Neuronal stem cell (in vitro differentiated cells): ENCODE measurements at regions not wholly inside any gene's neighbourhood (a gene's known extent, or its start where the extent isn't known, plus 50 kb on each side); places are given as distances from the start of the nearest gene placed in this dataset.

Source experiments
- DNase-seq: peaks from one replicate; pipeline ENCODE4 v3.0.0-alpha.2; 2013; ENCODE audit warnings: low spot score
- H2AFZ ChIP-seq: one replicate; pipeline ENCODE4 v1.6.1; 2013; ENCODE audit warnings: mild to moderate bottlenecking, low read length, inconsistent platforms
- H2AK5ac ChIP-seq: 2 replicates; pipeline ENCODE4 v1.6.1; 2013; ENCODE audit warnings: low read depth, mild to moderate bottlenecking, inconsistent platforms, low read length, moderate library complexity, mixed read lengths
- H2BK120ac ChIP-seq: 2 replicates; pipeline ENCODE4 v1.6.1; 2013; ENCODE audit warnings: low read depth, mild to moderate bottlenecking, inconsistent platforms, low read length, moderate library complexity, mixed read lengths
- H2BK12ac ChIP-seq: one replicate; pipeline ENCODE4 v1.6.1; 2013; ENCODE audit warnings: low read length, inconsistent platforms
- H2BK15ac ChIP-seq: 2 replicates; pipeline ENCODE4 v1.6.1; 2013; ENCODE audit warnings: mild to moderate bottlenecking, low read length, inconsistent platforms, mixed read lengths
- H2BK5ac ChIP-seq: one replicate; pipeline ENCODE4 v1.6.1; 2013; ENCODE audit warnings: inconsistent platforms, mild to moderate bottlenecking, low read length, moderate library complexity
- H3K14ac ChIP-seq: one replicate; pipeline ENCODE4 v1.6.1; 2013; ENCODE audit warnings: low read length, inconsistent platforms
- H3K18ac ChIP-seq: 2 replicates; pipeline ENCODE4 v1.6.1; 2013; ENCODE audit warnings: low read length, inconsistent platforms
- H3K23ac ChIP-seq: 2 replicates; pipeline ENCODE4 v1.6.1; 2013; ENCODE audit warnings: low read depth, mild to moderate bottlenecking, mixed read lengths, low read length, inconsistent platforms; ENCODE audit not compliant: poor library complexity
- H3K27ac ChIP-seq: replicated peaks from 3 replicates; pipeline ENCODE4 v1.5.1; 2013; ENCODE audit warnings: low read length, inconsistent platforms
- H3K27me3 ChIP-seq, 3 experiments: 2 replicates each; pipeline ENCODE4 v1.6.1; 2013; ENCODE audit warnings: low read length in 3 of 3, mild to moderate bottlenecking in 2 of 3, inconsistent platforms in 1 of 3, low read depth in 1 of 3, mixed read lengths in 1 of 3, moderate library complexity in 1 of 3; ENCODE audit not compliant: control insufficient read depth in 3 of 3, insufficient read depth in 3 of 3
- H3K36me3 ChIP-seq, 2 donors: replicated peaks in 1 of 2; 2 replicates each; pipeline ENCODE4 v1.6.1; 2013; ENCODE audit warnings: low read length in 2 of 2; ENCODE audit not compliant: control insufficient read depth in 2 of 2, insufficient read depth in 2 of 2
- H3K4ac ChIP-seq: 2 replicates; pipeline ENCODE4 v1.6.1; 2013; ENCODE audit warnings: inconsistent platforms, mild to moderate bottlenecking, low read length, moderate library complexity
- H3K4me1 ChIP-seq, 2 donors: 1 replicate in 1 of 2; 2 replicates in 1 of 2; pipeline ENCODE4 v1.6.1; 2013; ENCODE audit warnings: low read length in 2 of 2, low read depth in 1 of 2; ENCODE audit not compliant: control insufficient read depth in 2 of 2, insufficient read depth in 1 of 2
- H3K4me2 ChIP-seq: one replicate; pipeline ENCODE4 v1.6.1; 2013; ENCODE audit warnings: mild to moderate bottlenecking, low read length, inconsistent platforms; ENCODE audit not compliant: insufficient read depth, poor library complexity, severe bottlenecking
- H3K4me3 ChIP-seq, 2 donors: 2 replicates each; pipeline ENCODE4 v1.5.1; 2013; ENCODE audit warnings: low read length in 2 of 2, mild to moderate bottlenecking in 2 of 2, inconsistent platforms in 1 of 2, moderate library complexity in 1 of 2
- H3K79me1 ChIP-seq: one replicate; pipeline ENCODE4 v1.6.1; 2013; ENCODE audit warnings: low read depth, mild to moderate bottlenecking, inconsistent platforms, low read length, moderate library complexity
- H3K9ac ChIP-seq: one replicate; pipeline ENCODE4 v1.6.1; 2013; ENCODE audit warnings: mild to moderate bottlenecking, low read depth, low read length, inconsistent platforms; ENCODE audit not compliant: poor library complexity
- H3K9me3 ChIP-seq, 2 donors: replicated peaks in 1 of 2; 2 replicates each; pipeline versions ENCODE3 to v1.6.1; 2013; ENCODE audit warnings: low read length in 2 of 2, mild to moderate bottlenecking in 2 of 2, inconsistent platforms in 1 of 2, low read depth in 1 of 2, mixed read lengths in 1 of 2, moderate library complexity in 1 of 2; ENCODE audit not compliant: control insufficient read depth in 2 of 2, insufficient read depth in 1 of 2
- H4K8ac ChIP-seq: one replicate; pipeline ENCODE4 v1.6.1; 2013; ENCODE audit warnings: low read depth, mild to moderate bottlenecking, inconsistent platforms, low read length, moderate library complexity
- H4K91ac ChIP-seq: one replicate; pipeline ENCODE4 v1.6.1; 2013; ENCODE audit warnings: low read length, low read depth, mild to moderate bottlenecking, inconsistent platforms; ENCODE audit not compliant: poor library complexity
- WGBS, 2 donors: extraction: QIAGEN DNeasy Blood & Tissue Kit; methylation state at CpG; one replicate each; pipeline ENCODE4 v1.1.7; 2013; ENCODE audit warnings: missing lambda C conversion rate in 2 of 2, mixed read lengths in 1 of 2; ENCODE audit not compliant: insufficient read length in 2 of 2, insufficient replicate concordance in 1 of 2; ENCODE audit errors: extremely low coverage in 2 of 2; 5-methylcytosine and 5-hydroxymethylcytosine counted together

- Histone ChIP-seq H2BK12ac (no peak overlapping the region), H3K27me3 (no peaks in the 10 kb centered on the region), H3K23ac (no peak overlapping the region), H4K91ac (no peak overlapping the region), H3K9me3 (no peaks in the 10 kb centered on the region), H3K4me2 (no peak overlapping the region), H2BK15ac (no peak overlapping the region), H3K27ac (no peak overlapping the region), H3K4me3 (no peak overlapping the region), H2AK5ac (no peak overlapping the region), H3K14ac (no peak overlapping the region), H2BK5ac (no peak overlapping the region), H3K9ac (no peak overlapping the region), H4K8ac (no peak overlapping the region), H3K4me1 (no peaks in the 10 kb centered on the region), H3K79me1 (no peaks in the 10 kb centered on the region), H3K4ac (no peak overlapping the region), H2AFZ (no peak overlapping the region), H2BK120ac (no peak overlapping the region), H3K36me3 (no peaks in the 10 kb centered on the region), H3K18ac (no peak overlapping the region)
- no CpG with 5 or more reads among the region's 2 CpGs for WGBS, 2 donors
- DNase-seq: no peak
These were observed 55.0 kb upstream of the PCED1B start for GRCh38 chr12:47024463-47024862.

- Histone ChIP-seq H2BK120ac (no peak overlapping the region), H3K23ac (no peak overlapping the region), H3K4ac (no peak overlapping the region), H3K4me2 (no peak overlapping the region), H3K36me3 (no peaks in the 10 kb centered on the region), H3K9ac (no peak overlapping the region), H3K4me1 (no peaks in the 10 kb centered on the region), H4K91ac (no peak overlapping the region), H3K14ac (no peak overlapping the region), H3K79me1 (no peaks in the 10 kb centered on the region), H2BK5ac (no peak overlapping the region), H2AK5ac (no peak overlapping the region), H2BK12ac (no peak overlapping the region), H3K18ac (no peak overlapping the region), H3K9me3 (no peaks in the 10 kb centered on the region), H3K27ac (no peak overlapping the region), H2AFZ (no peak overlapping the region), H2BK15ac (no peak overlapping the region), H3K4me3 (no peak overlapping the region), H4K8ac (no peak overlapping the region), H3K27me3 (no peaks in the 10 kb centered on the region)
- no CpG with 5 or more reads among the region's 2 CpGs for WGBS, 2 donors
- DNase-seq: no peak
These were observed 54.1 kb upstream of the PCED1B start for GRCh38 chr12:47025349-47025748.

- WGBS, 2 donors: no CpG with 5 or more reads among the region's 2 CpGs
- Histone ChIP-seq H3K23ac (no peak overlapping the region), H3K9ac (no peak overlapping the region), H3K9me3 (no peaks in the 10 kb centered on the region), H2BK120ac (no peak overlapping the region), H3K18ac (no peak overlapping the region), H3K27ac (no peak overlapping the region), H3K4me1 (no peaks in the 10 kb centered on the region), H3K4me3 (no peak overlapping the region), H3K36me3 (no peaks in the 10 kb centered on the region), H2BK12ac (no peak overlapping the region), H2AFZ (no peak overlapping the region), H2BK5ac (no peak overlapping the region), H4K8ac (no peak overlapping the region), H3K27me3 (no peaks in the 10 kb centered on the region), H3K79me1 (no peaks in the 10 kb centered on the region), H3K14ac (no peak overlapping the region), H3K4ac (no peak overlapping the region), H2BK15ac (no peak overlapping the region), H4K91ac (no peak overlapping the region), H3K4me2 (no peak overlapping the region), H2AK5ac (no peak overlapping the region)
- DNase-seq: no peak
These were observed 53.6 kb upstream of the PCED1B start for GRCh38 chr12:47025798-47026197.

GRCh38 chr12:47026291-47026690 lies 53.1 kb upstream of the PCED1B start:
- Histone ChIP-seq H2BK5ac (no peak overlapping the region), H3K36me3 (no peaks in the 10 kb centered on the region), H2AK5ac (no peak overlapping the region), H3K18ac (no peak overlapping the region), H3K27me3 (no peaks in the 10 kb centered on the region), H3K79me1 (no peaks in the 10 kb centered on the region), H2BK15ac (no peak overlapping the region), H3K23ac (no peak overlapping the region), H3K9ac (no peak overlapping the region), H3K4ac (no peak overlapping the region), H2AFZ (no peak overlapping the region), H3K27ac (no peak overlapping the region), H3K4me3 (no peak overlapping the region), H2BK12ac (no peak overlapping the region), H2BK120ac (no peak overlapping the region), H4K91ac (no peak overlapping the region), H3K4me1 (no peaks in the 10 kb centered on the region), H3K9me3 (no peaks in the 10 kb centered on the region), H3K4me2 (no peak overlapping the region), H3K14ac (no peak overlapping the region), H4K8ac (peak overlapping the region; percentile 19)
- no CpG with 5 or more reads among the region's 5 CpGs for WGBS, 2 donors
- no peak for DNase-seq
